Limb (tissue), 2 donors: ENCODE measurements at regions not wholly inside any gene's neighbourhood (a gene's known extent, or its start where the extent isn't known, plus 50 kb on each side); places are given as distances from the start of the nearest gene placed in this dataset.
"Not testable (repeated sequence)": the region's sequence is repeated elsewhere in the genome, so short reads cannot be mapped to it uniquely, and the experiment has no call there.

ENCODE experiments used
- DNase-seq, 2 donors: peaks; one replicate each; pipeline ENCODE4 v3.0.0-alpha.2; 2016; ENCODE audit errors: extremely low spot score in 2 of 2

- DNase-seq, result no peak
Measured at GRCh38 chr13:21228738-21229137, 52.3 kb downstream of the MRPL57 start.

- DNase-seq, result no peak
Measured at GRCh38 chr13:21229241-21230024, 53.0 kb downstream of the MRPL57 start.

- no peak for DNase-seq
Measured at GRCh38 chr13:21230516-21230915, 54.1 kb downstream of the MRPL57 start.

GRCh38 chr13:21231426-21231940 is 55.0 kb downstream of the MRPL57 start:
- no peak for DNase-seq

GRCh38 chr13:21232196-21232595 is 55.7 kb downstream of the MRPL57 start:
- DNase-seq, result no peak

- no peak for DNase-seq
Measured at GRCh38 chr13:21232599-21232998, 56.1 kb downstream of the MRPL57 start.

GRCh38 chr13:21233086-21233485 is 56.6 kb downstream of the MRPL57 start:
- no peak for DNase-seq

- peak in 1 of 2 donors; percentile 40 for DNase-seq
Measured at GRCh38 chr13:21234526-21234925, 58.1 kb downstream of the MRPL57 start.

- no peak for DNase-seq
Measured at GRCh38 chr13:21235174-21235573, 58.7 kb downstream of the MRPL57 start.

- DNase-seq, result no peak
Measured at GRCh38 chr13:21237081-21237480, 60.6 kb downstream of the MRPL57 start.

GRCh38 chr13:21238267-21238666 is 61.8 kb downstream of the MRPL57 start:
- DNase-seq, result no peak

GRCh38 chr13:21240586-21240985 is 64.1 kb downstream of the MRPL57 start:
- no peak for DNase-seq

GRCh38 chr13:21242236-21242635 is 65.8 kb downstream of the MRPL57 start:
- DNase-seq, result no peak

- no peak for DNase-seq
Measured at GRCh38 chr13:21243045-21243897, 66.8 kb downstream of the MRPL57 start.

- DNase-seq, result not testable (repeated sequence)
Measured at GRCh38 chr13:21243898-21244184, 67.4 kb downstream of the MRPL57 start.

- no peak for DNase-seq
Measured at GRCh38 chr13:21246761-21247452, 70.4 kb downstream of the MRPL57 start.

- DNase-seq, result no peak
Measured at GRCh38 chr13:21256351-21256761, 79.9 kb downstream of the MRPL57 start.

GRCh38 chr13:21256891-21257290 is 80.4 kb downstream of the MRPL57 start:
- DNase-seq, result no peak

- no peak for DNase-seq
Measured at GRCh38 chr13:21259571-21260455, 83.4 kb downstream of the MRPL57 start.

- not testable (repeated sequence) for DNase-seq
Measured at GRCh38 chr13:21260561-21261290, 84.3 kb downstream of the MRPL57 start.
